GM06990 (cell line): ENCODE measurements at regions not wholly inside any gene's neighbourhood (a gene's known extent, or its start where the extent isn't known, plus 50 kb on each side); places are given as distances from the start of the nearest gene placed in this dataset.

ENCODE experiments used
- DNase-seq: peaks from one replicate; pipeline ENCODE4 v3.0.0-alpha.2; 2011; ENCODE audit not compliant: insufficient read length; ENCODE audit errors: extremely low read depth
- H3K27me3 ChIP-seq: replicated peaks from 2 replicates; pipeline ENCODE4 v1.6.0; 2011; ENCODE audit warnings: low read length; ENCODE audit not compliant: control insufficient read depth, insufficient read depth
- H3K36me3 ChIP-seq: 2 replicates; pipeline ENCODE4 v1.5.1; 2011; ENCODE audit warnings: low read length; ENCODE audit not compliant: control insufficient read depth, insufficient read depth
- H3K4me3 ChIP-seq: replicated peaks from 2 replicates; pipeline ENCODE4 v1.5.1; 2011; ENCODE audit warnings: low read depth, mild to moderate bottlenecking, control low read depth, low read length
- CTCF ChIP-seq: IDR thresholded peaks from 2 replicates; pipeline ENCODE4 v1.5.1; 2011; ENCODE audit warnings: low read length, control low read depth, mild to moderate bottlenecking, inconsistent platforms; ENCODE audit not compliant: insufficient read depth, poor library complexity, severe bottlenecking

GRCh38 chr13:40503011-40503410 lies 163.4 kb downstream of the FOXO1 start:
- TF ChIP-seq CTCF = no peak

GRCh38 chr13:40503966-40504591 lies 162.4 kb downstream of the FOXO1 start:
- no peaks in the 10 kb centered on the region for H3K36me3 ChIP-seq
- no peak for TF ChIP-seq CTCF
- no peaks in the 10 kb centered on the region for H3K27me3 ChIP-seq
- DNase-seq = no peak
- no peak overlapping the region for H3K4me3 ChIP-seq

More at GRCh38 chr13:40503011-40503410, 163.4 kb downstream of the FOXO1 start:
- no peak for DNase-seq
- H3K36me3 ChIP-seq = no peaks in the 10 kb centered on the region
- no peaks in the 10 kb centered on the region for H3K27me3 ChIP-seq
- H3K4me3 ChIP-seq = no peak overlapping the region

GRCh38 chr13:40504641-40505040 lies 161.8 kb downstream of the FOXO1 start:
- Histone ChIP-seq H3K27me3 (no peaks in the 10 kb centered on the region), H3K36me3 (no peaks in the 10 kb centered on the region), H3K4me3 (no peak overlapping the region)
- TF ChIP-seq CTCF = no peak
- no peak for DNase-seq

GRCh38 chr13:40505196-40505595 lies 161.2 kb downstream of the FOXO1 start:
- DNase-seq = no peak
- Histone ChIP-seq H3K4me3 (no peak overlapping the region), H3K27me3 (no peaks in the 10 kb centered on the region)

More at GRCh38 chr13:40505196-40505595, 161.2 kb downstream of the FOXO1 start:
- H3K36me3 ChIP-seq = no peaks in the 10 kb centered on the region
- no peak for TF ChIP-seq CTCF
